Naive thymus-derived CD4-positive, alpha-beta T cell (primary cell): ENCODE measurements at regions not wholly inside any gene's neighbourhood (a gene's known extent, or its start where the extent isn't known, plus 50 kb on each side); places are given as distances from the start of the nearest gene placed in this dataset.

ENCODE experiments used
- ATAC-seq: fragments of 150-1000 bp; cut with Tn5 transposase; 2 replicates; pipeline ENCODE4 v1.10.0; 2021; ENCODE audit warnings: mild to moderate bottlenecking, moderate library complexity
- CTCF ChIA-PET: fragments of 350-600 bp; sonication (Branson Sonifier 250); formaldehyde crosslinking; loops from one replicate; lab custom pipeline; 2021; ENCODE audit warnings: antibody characterized with exemption; lab: Charles Lee
- POLR2A ChIA-PET: fragments of 350-600 bp; sonication (Branson Sonifier 250); formaldehyde crosslinking; loops from one replicate; lab custom pipeline; 2021; ENCODE audit warnings: antibody characterized with exemption, inconsistent platforms; lab: Charles Lee
- DNase-seq, 9 donors: peaks; one replicate each; pipeline versions ENCODE4 v3.0.0 to v3.0.0-alpha.2; 2020 to 2022; ENCODE audit warnings: mixed read lengths in 1 of 9
- H3K27ac ChIP-seq: one replicate; pipeline ENCODE4 v1.7.0; 2013; ENCODE audit warnings: mild to moderate bottlenecking, low read depth, low read length, moderate library complexity
- H3K27me3 ChIP-seq, 2 donors: one replicate each; pipeline ENCODE4 v1.7.0; 2013; ENCODE audit warnings: low read length in 2 of 2, mild to moderate bottlenecking in 2 of 2, moderate library complexity in 2 of 2; ENCODE audit not compliant: control insufficient read depth in 2 of 2, insufficient read depth in 2 of 2
- H3K36me3 ChIP-seq, 3 experiments: 1 replicate in 2 of 3; 2 replicates in 1 of 3; pipeline ENCODE4 v1.7.0; 2013; ENCODE audit warnings: low read length in 3 of 3, mild to moderate bottlenecking in 3 of 3, moderate library complexity in 1 of 3; ENCODE audit not compliant: insufficient read depth in 3 of 3, control insufficient read depth in 2 of 3
- H3K4me1 ChIP-seq, 2 donors: one replicate each; pipeline ENCODE4 v1.7.0; 2013; ENCODE audit warnings: low read length in 2 of 2, mild to moderate bottlenecking in 2 of 2, moderate library complexity in 1 of 2; ENCODE audit not compliant: control insufficient read depth in 2 of 2, insufficient read depth in 2 of 2
- H3K4me3 ChIP-seq: 2 replicates; pipeline ENCODE4 v1.7.0; 2013; ENCODE audit warnings: mild to moderate bottlenecking, low read length
- H3K9me3 ChIP-seq, 3 experiments: 1 replicate in 2 of 3; 2 replicates in 1 of 3; pipeline ENCODE4 v1.7.0; 2013; ENCODE audit warnings: low read length in 3 of 3; ENCODE audit not compliant: control insufficient read depth in 2 of 3
- H3K27ac Mint-ChIP-seq, 9 donors: one replicate each; pipeline ENCODE4 v1.8.0; 2020 to 2022; ENCODE audit warnings: mixed read lengths in 9 of 9, mild to moderate bottlenecking in 8 of 9, moderate library complexity in 5 of 9, inconsistent platforms in 2 of 9
- H3K27me3 Mint-ChIP-seq, 5 donors: one replicate each; pipeline ENCODE4 v1.8.0; 2021 to 2022; ENCODE audit warnings: mixed read lengths in 5 of 5, mild to moderate bottlenecking in 1 of 5
- H3K36me3 Mint-ChIP-seq, 5 donors: one replicate each; pipeline ENCODE4 v1.8.0; 2020 to 2022; ENCODE audit warnings: mixed read lengths in 5 of 5, mild to moderate bottlenecking in 3 of 5, inconsistent platforms in 1 of 5
- H3K4me1 Mint-ChIP-seq, 7 donors: one replicate each; pipeline ENCODE4 v1.8.0; 2020 to 2022; ENCODE audit warnings: mixed read lengths in 7 of 7, mild to moderate bottlenecking in 3 of 7, inconsistent platforms in 1 of 7
- H3K4me3 Mint-ChIP-seq, 10 donors: one replicate each; pipeline ENCODE4 v1.8.0; 2020 to 2022; ENCODE audit warnings: mild to moderate bottlenecking in 10 of 10, mixed read lengths in 10 of 10, moderate library complexity in 6 of 10, inconsistent platforms in 2 of 10
- H3K9me3 Mint-ChIP-seq, 11 donors: one replicate each; pipeline ENCODE4 v1.8.0; 2020 to 2022; ENCODE audit warnings: mixed read lengths in 11 of 11, mild to moderate bottlenecking in 4 of 11, inconsistent platforms in 1 of 11, moderate library complexity in 1 of 11
- intact Hi-C, 2 donors: fragments of 100-400 bp; cut with micrococcal nuclease; formaldehyde crosslinking; loops; one replicate each; pipeline ENCODE4 v1.15.1; 2023

DNA sequence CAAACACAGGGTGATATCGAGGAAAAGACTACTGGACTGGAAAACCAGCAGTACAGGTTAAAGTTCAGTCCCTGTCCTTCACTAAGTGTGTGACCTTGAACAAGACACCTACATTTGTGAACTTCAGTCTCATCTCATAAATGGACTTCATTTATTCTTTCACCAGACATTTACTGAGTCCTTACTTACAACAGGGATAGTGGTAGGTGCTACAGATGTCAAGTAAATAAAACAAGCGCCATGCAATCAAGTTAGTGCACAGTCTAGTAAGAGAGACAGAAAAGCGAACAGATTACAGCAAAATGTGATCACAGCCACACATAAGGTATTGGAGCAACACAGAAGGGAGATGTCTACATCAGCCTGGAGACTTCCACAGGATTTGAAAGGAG lies 413.2 kb downstream of the ACTL7B start:
- no peak overlapping the region for H3K27ac ChIP-seq
- ChIA-PET CTCF (no interaction called here), POLR2A (no interaction called here)
- H3K9me3 ChIP-seq: no peaks in the 10 kb centered on the region
- Mint-ChIP-seq H3K9me3 (peaks cover 0 to 6% (median 3%) of the 10 kb centered on the region in 11 donors), H3K36me3 (no peaks in the 10 kb centered on the region), H3K27me3 (peaks cover 0 to 4% (median 0%) of the 10 kb centered on the region in 5 donors), H3K4me1 (no peaks in the 10 kb centered on the region), H3K27ac (no peak overlapping the region), H3K4me3 (no peak overlapping the region)
- intact Hi-C loops: no loop called here
- no peak for DNase-seq
- no peaks in the 10 kb centered on the region for H3K27me3 ChIP-seq
- H3K4me1 ChIP-seq: no peaks in the 10 kb centered on the region
- no peak for ATAC-seq
- no peak overlapping the region for H3K4me3 ChIP-seq
- no peaks in the 10 kb centered on the region for H3K36me3 ChIP-seq

DNA sequence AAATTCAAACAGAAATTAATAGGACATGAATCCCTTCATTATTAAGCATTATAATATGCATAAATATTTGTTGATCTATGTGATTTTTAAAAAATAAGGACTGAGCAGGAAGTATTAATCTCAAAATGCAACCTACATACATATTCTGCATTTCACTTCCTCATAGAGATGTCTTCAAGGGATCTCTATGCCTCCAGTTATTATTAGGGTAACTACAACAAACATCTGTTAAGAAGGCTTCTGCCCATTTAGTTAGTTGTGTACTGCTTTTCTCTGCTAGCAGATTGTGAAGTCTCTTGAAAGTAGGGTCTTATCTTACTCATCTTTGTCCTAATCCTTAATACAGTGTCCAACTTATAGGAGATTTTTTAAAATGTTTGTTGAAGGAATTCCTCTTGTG lies 414.1 kb downstream of the ACTL7B start:
- no peak overlapping the region for H3K4me3 ChIP-seq
- intact Hi-C loops: no loop called here
- ATAC-seq: no peak
- peaks cover 0 to 6% (median 3%) of the 10 kb centered on the region in 11 donors for H3K9me3 Mint-ChIP-seq
- peaks cover 0 to 4% (median 0%) of the 10 kb centered on the region in 5 donors for H3K27me3 Mint-ChIP-seq
- H3K27me3 ChIP-seq: no peaks in the 10 kb centered on the region
- no peak for DNase-seq
- H3K4me1 Mint-ChIP-seq: no peaks in the 10 kb centered on the region
- H3K27ac Mint-ChIP-seq: no peak overlapping the region
- H3K36me3 Mint-ChIP-seq: no peaks in the 10 kb centered on the region
- no peaks in the 10 kb centered on the region for H3K4me1 ChIP-seq
- no peaks in the 10 kb centered on the region for H3K9me3 ChIP-seq
- ChIA-PET CTCF (no interaction called here), POLR2A (no interaction called here)
- H3K4me3 Mint-ChIP-seq: no peak overlapping the region
- no peaks in the 10 kb centered on the region for H3K36me3 ChIP-seq
- no peak overlapping the region for H3K27ac ChIP-seq

DNA sequence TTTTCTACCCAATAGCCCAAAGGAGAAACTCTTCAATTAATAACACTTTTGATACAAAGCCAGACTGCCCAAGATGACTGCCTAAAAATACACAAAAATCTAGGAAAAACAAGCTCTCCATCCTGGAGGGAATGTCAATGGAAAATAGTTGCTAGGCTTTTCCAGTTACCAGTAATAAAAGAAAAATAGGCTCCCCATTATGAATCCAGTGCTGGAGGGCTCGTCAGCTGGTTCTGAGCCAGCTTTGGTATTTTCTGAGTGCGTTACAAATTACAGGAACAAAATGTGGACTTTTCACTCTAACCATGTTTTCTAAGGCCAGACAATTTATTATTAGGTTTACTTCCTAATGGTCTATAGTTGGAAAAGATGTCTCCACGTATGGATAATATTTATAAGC lies 414.5 kb downstream of the ACTL7B start:
- H3K4me1 ChIP-seq: no peaks in the 10 kb centered on the region

DNA sequence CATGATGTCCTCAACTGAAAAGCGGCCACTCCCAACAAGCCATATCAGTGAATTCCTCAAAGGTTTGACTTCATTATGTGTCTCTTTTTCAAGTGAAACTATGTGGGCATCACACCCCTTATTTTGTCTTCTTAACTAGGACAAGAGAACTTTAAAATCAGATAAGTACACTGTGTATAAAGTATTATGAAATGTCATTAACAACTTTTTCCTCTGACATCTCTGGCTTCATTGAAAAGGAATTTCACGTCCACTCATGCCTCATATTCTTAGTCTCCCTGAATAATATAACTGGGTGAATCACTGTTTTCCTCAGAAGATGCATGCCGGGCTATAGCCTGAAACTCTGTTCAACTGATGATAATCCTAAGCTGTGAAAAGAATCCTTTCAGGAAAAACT lies 415.8 kb downstream of the ACTL7B start:
- Histone ChIP-seq H3K9me3 (no peaks in the 10 kb centered on the region), H3K27ac (no peak overlapping the region), H3K27me3 (no peaks in the 10 kb centered on the region), H3K4me1 (no peaks in the 10 kb centered on the region), H3K4me3 (no peak overlapping the region), H3K36me3 (no peaks in the 10 kb centered on the region)
- ChIA-PET POLR2A (no interaction called here), CTCF (no interaction called here)
- Mint-ChIP-seq H3K36me3 (no peaks in the 10 kb centered on the region), H3K4me3 (no peak overlapping the region), H3K4me1 (no peaks in the 10 kb centered on the region), H3K27me3 (peaks cover 0 to 4% (median 0%) of the 10 kb centered on the region in 5 donors), H3K9me3 (peaks cover 0 to 5% (median 2%) of the 10 kb centered on the region in 11 donors), H3K27ac (no peak overlapping the region)
- no peak for ATAC-seq
- no peak for DNase-seq
- intact Hi-C loops: no loop called here

More for the DNA sequence above, 414.5 kb downstream of the ACTL7B start:
- H3K4me1 Mint-ChIP-seq: no peaks in the 10 kb centered on the region
- peaks cover 0 to 9% (median 3%) of the 10 kb centered on the region in 11 donors for H3K9me3 Mint-ChIP-seq
- H3K27me3 Mint-ChIP-seq: peaks cover 0 to 4% (median 0%) of the 10 kb centered on the region in 5 donors
- Histone ChIP-seq H3K9me3 (no peaks in the 10 kb centered on the region), H3K27me3 (no peaks in the 10 kb centered on the region), H3K36me3 (no peaks in the 10 kb centered on the region), H3K27ac (no peak overlapping the region), H3K4me3 (no peak overlapping the region)
- H3K4me3 Mint-ChIP-seq: no peak overlapping the region
- ChIA-PET CTCF (no interaction called here), POLR2A (no interaction called here)
- DNase-seq (no peak), ATAC-seq (no peak)
- intact Hi-C loops: no loop called here
- no peaks in the 10 kb centered on the region for H3K36me3 Mint-ChIP-seq
- no peak overlapping the region for H3K27ac Mint-ChIP-seq

DNA sequence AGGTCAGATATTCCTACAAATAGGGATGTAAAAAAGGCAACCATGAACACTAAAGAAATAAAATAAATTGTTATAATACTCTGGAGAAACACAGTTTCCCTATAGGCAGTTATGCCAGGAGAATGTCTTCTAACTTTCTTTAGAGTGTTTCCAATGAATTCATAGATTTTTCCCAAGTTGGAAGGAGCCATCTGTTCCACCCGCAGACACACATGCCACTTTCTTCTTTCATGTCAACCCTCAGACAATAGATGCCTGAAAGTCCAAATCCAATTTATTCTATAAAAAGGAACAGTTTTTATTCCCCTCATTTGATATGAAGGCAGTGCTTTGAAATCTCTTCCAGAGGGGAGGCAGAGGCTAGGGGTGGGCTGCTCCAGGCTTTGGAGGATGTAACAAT lies 418.1 kb downstream of the ACTL7B start:
- peaks cover 0 to 1% (median 0%) of the 10 kb centered on the region in 5 donors for H3K27me3 Mint-ChIP-seq
- H3K27ac Mint-ChIP-seq: no peak overlapping the region
- peaks cover 0 to 8% (median 2%) of the 10 kb centered on the region in 11 donors for H3K9me3 Mint-ChIP-seq
- ATAC-seq (no peak), DNase-seq (no peak)
- H3K4me3 Mint-ChIP-seq: no peak overlapping the region
- no peaks in the 10 kb centered on the region for H3K36me3 Mint-ChIP-seq
- H3K27ac ChIP-seq: no peak overlapping the region
- POLR2A ChIA-PET: no interaction called here
- intact Hi-C loops: no loop called here
- H3K4me1 Mint-ChIP-seq: no peaks in the 10 kb centered on the region
- CTCF ChIA-PET: no interaction called here
- no peaks in the 10 kb centered on the region for H3K4me1 ChIP-seq
- no peaks in the 10 kb centered on the region for H3K27me3 ChIP-seq
- H3K36me3 ChIP-seq: no peaks in the 10 kb centered on the region
- H3K4me3 ChIP-seq: no peak overlapping the region
- no peaks in the 10 kb centered on the region for H3K9me3 ChIP-seq

DNA sequence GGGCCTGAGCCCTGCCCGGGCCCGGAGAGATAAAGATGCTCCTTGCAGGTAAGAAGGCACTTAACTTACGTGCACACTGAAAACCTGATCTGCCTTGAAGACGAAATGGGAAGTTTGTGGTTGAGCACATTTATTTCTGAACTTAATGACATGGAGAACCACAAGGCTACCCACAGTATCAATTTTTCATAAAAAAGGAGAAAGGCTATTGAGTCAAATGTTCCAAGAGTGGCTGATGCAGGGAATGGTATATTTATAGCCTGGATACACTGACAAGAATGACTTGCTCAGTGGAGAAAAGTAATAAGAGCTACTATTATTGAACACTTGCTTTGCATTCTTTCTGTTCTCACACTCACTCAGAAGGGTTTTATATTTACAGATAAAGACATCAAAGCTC lies 419.3 kb downstream of the ACTL7B start:
- ChIA-PET CTCF (interaction anchor here (0.7 kb wide), 1 partner anchor 56 kb away, joined by 3 read pairs; no protein-coding TSS in a partner anchor), POLR2A (no interaction called here)
- H3K27me3 Mint-ChIP-seq: no peaks in the 10 kb centered on the region
- Histone ChIP-seq H3K27ac (no peak overlapping the region), H3K36me3 (no peaks in the 10 kb centered on the region), H3K27me3 (no peaks in the 10 kb centered on the region), H3K4me3 (no peak overlapping the region), H3K9me3 (no peaks in the 10 kb centered on the region), H3K4me1 (no peaks in the 10 kb centered on the region)
- DNase-seq (no peak), ATAC-seq (no peak)
- no peak overlapping the region for H3K27ac Mint-ChIP-seq
- no peak overlapping the region for H3K4me3 Mint-ChIP-seq
- no peaks in the 10 kb centered on the region for H3K36me3 Mint-ChIP-seq
- H3K9me3 Mint-ChIP-seq: peaks cover 0 to 13% (median 6%) of the 10 kb centered on the region in 11 donors
- H3K4me1 Mint-ChIP-seq: no peaks in the 10 kb centered on the region
- intact Hi-C loops: no loop called here

DNA sequence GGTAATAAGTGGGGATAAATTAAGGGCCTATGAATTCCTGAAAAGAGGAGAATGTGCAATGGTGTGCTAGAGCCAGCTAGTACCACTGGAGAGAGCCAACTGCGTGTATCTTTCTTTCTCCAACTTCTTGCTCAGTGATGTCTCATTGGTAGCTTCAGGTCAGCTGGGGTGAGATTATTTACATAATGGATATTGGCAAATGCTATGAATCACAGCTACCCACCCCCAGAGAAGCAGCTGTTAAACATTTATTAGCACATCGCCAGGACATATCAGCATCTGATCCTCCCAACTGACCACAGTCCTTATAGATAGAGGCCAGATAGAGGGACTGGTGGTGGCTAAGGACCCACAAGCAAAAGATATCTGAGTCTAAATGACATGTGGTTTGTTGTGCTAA lies 421.3 kb downstream of the ACTL7B start:
- ChIA-PET CTCF (no interaction called here), POLR2A (no interaction called here)
- intact Hi-C loops: no loop called here
- Histone ChIP-seq H3K4me1 (no peaks in the 10 kb centered on the region), H3K4me3 (no peak overlapping the region), H3K27ac (no peak overlapping the region), H3K36me3 (no peaks in the 10 kb centered on the region), H3K27me3 (no peaks in the 10 kb centered on the region), H3K9me3 (peaks cover 0 to 6% (median 0%) of the 10 kb centered on the region in 3 experiments)
- no peak for ATAC-seq
- H3K36me3 Mint-ChIP-seq: no peaks in the 10 kb centered on the region
- H3K4me1 Mint-ChIP-seq: no peaks in the 10 kb centered on the region
- H3K9me3 Mint-ChIP-seq: peaks cover 3 to 27% (median 13%) of the 10 kb centered on the region in 11 donors
- no peak overlapping the region for H3K4me3 Mint-ChIP-seq
- no peaks in the 10 kb centered on the region for H3K27me3 Mint-ChIP-seq
- H3K27ac Mint-ChIP-seq: no peak overlapping the region
- no peak for DNase-seq
